Right hindlimb (tissue), 1 donor: ENCODE measurements at regions not wholly inside any gene's neighbourhood (a gene's known extent, or its start where the extent isn't known, plus 50 kb on each side); places are given as distances from the start of the nearest gene placed in this dataset.
"Not testable (repeated sequence)": the region's sequence is repeated elsewhere in the genome, so short reads cannot be mapped to it uniquely, and the experiment has no call there.

Experiments used
- DNase-seq: peaks from one replicate; pipeline ENCODE4 v3.0.0-alpha.2; 2018

- no peak for DNase-seq
These were observed 550.4 kb downstream of the JRKL start for GRCh38 chr11:96940227-96940626.

- DNase-seq, result no peak
These were observed 553.0 kb downstream of the JRKL start for GRCh38 chr11:96942855-96943254.

- no peak for DNase-seq
These were observed 554.2 kb downstream of the JRKL start for GRCh38 chr11:96943970-96944369.

GRCh38 chr11:96948066-96948465, 558.3 kb downstream of the JRKL start:
- DNase-seq, result no peak

DNA sequence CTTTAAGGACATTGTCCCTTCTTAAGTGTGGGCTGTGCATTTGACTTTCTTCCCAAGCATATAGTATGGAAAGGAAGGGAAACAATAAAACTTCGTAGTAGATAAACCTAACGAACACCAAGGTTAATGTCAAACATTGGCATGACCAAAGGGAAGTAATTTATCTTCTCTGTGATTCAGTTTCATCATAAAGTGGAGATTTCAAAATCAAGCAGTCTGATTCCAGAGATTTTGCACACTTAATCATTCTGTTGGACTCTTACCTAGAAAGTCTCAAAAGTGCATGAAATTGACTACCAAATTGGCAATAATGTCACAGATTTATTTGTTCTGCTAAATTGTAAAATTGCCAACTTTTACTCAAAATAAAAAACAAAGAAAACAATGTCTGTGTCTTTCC, 559.7 kb downstream of the JRKL start:
- no peak for DNase-seq

- DNase-seq, result no peak
These were observed 564.9 kb downstream of the JRKL start for GRCh38 chr11:96954587-96955242.

GRCh38 chr11:96960476-96960875, 570.7 kb downstream of the JRKL start:
- no peak for DNase-seq

DNA sequence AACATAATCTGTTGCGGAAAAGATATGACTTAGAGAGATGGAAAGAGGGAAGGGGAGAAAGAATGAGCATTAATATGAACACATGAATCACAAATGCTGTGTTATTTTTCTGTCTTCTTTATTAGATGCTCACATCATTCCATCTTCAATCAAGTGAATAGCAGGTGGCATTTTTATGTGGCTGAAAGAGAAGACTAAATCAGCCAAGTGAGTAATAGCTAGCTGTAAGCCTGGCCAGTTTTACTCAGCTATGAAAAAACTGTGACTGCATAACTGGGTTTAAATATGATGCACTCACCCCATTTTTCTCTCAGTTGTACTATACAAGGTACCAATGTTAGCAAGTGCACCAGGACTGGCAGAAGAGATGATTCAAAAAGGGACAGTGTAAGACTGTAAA, 571.1 kb downstream of the JRKL start:
- DNase-seq, result no peak

GRCh38 chr11:96961931-96962330, 572.1 kb downstream of the JRKL start:
- no peak for DNase-seq

DNA sequence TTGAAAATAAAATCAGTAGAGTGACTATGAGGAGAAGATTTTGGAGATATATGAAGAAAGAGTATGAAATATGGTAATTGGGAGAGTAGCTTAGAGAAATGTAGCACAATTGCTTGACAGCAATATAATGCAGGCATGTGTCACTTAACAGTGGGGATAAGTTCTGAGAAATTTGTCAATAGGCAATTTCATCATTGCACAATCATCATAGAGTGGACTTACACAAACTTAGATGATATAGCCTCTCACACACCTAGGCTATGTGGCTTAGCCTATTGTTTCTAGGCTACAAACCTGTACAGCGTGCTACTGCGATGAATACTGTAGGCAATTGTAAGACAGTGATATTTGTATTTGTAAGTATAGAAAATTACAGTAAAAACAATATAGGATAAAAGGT, 573.6 kb downstream of the JRKL start:
- no peak for DNase-seq

GRCh38 chr11:96964661-96965060, 574.8 kb downstream of the JRKL start:
- DNase-seq, result no peak

DNA sequence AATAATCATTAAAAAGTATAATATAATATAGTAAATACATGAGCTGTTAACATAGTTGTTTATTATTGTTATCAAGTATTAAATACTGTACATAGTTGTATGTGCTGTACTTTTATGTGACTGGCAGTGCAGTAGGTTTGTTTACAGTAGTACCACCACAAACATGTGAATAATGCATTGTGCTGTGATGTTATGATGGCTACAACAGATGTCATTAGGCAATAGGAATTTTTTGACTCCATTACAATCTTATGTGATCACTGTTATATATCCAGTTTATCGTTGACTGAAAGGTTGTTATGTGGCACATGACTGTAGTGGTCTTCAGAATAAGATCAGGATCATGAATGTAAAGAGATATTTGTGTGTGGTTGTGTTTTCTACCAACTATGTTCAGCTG, 577.8 kb downstream of the JRKL start:
- DNase-seq, result no peak

- no peak for DNase-seq
These were observed 579.4 kb downstream of the JRKL start for GRCh38 chr11:96969251-96969650.

DNA sequence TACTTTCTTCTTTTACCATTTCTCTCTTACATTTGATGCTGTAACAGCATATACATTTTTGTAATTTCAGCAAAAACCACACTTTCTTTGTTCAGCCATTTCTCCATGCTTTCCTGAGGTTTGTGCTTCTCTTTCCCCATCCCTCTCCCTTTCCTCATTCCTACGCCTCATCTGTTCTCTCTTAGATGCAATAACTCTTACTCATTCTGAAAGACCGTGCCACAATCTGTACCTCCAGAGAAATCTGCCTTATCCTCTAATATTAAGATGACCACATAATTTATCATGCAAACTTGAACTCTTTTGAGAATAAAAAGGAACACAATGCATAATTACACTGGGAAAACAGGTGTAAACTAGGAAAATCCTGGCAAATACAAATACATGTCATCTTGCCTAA, 588.9 kb downstream of the JRKL start:
- no peak for DNase-seq

DNA sequence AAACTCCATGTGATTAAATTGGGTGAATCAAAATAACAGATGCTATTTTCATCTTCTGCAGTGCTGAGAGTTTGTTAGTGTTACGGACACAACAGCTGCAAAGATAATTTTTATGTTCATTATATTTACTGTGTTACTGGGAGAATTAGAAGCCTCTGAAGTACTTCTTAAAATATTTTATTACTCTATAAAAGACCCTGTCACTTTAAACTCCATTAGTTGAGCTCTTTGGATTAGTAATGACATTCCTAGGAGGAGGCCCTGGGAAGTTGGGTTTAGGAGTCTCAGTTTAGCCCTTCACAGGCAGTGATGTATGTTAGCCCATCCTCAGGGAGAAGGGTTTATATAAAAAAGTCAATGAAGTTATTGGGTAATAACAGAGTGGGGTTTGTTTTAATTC, 596.7 kb downstream of the JRKL start:
- no peak for DNase-seq

GRCh38 chr11:96990914-96991313, 601.1 kb downstream of the JRKL start:
- no peak for DNase-seq

- DNase-seq, result no peak
These were observed 610.7 kb downstream of the JRKL start for GRCh38 chr11:97000481-97000880.

DNA sequence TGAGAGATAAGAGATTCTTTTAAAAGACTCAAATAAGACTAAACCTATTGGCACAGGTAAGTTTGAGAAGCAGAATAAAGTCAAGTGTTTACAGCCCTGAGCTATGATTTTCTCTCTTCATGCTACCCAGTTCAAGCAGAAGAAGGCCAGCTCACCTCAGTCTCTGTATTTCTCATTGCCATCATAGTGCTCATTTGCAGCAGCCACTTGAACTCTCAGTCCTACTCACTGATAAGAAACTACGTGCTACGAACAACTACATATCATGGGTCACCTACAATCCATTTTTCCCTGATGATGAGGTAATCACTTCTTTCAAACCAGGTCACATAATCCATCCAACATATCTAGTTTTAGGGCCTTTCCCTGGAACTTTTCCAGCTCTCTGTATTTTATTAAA, 617.5 kb downstream of the JRKL start:
- no peak for DNase-seq

DNA sequence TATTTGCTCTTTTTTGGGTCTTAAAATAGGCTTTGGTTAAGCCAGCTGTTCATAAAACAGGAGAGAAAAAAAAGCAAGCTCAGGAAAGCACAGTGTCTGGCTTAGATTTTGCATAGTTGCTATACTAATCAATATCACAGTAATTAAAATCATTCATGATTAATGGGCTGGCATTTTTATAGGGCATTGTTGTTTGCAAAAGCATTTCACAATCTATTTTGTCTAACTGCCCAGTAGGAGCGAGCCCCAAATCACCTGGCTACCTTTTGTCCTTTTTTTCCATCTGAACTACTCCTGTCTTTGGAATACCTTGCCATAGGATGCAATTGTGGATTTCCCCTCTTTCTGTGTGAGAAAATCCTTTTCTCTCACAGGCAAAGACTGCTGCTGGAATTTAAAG, 619.8 kb downstream of the JRKL start:
- DNase-seq, result no peak

DNA sequence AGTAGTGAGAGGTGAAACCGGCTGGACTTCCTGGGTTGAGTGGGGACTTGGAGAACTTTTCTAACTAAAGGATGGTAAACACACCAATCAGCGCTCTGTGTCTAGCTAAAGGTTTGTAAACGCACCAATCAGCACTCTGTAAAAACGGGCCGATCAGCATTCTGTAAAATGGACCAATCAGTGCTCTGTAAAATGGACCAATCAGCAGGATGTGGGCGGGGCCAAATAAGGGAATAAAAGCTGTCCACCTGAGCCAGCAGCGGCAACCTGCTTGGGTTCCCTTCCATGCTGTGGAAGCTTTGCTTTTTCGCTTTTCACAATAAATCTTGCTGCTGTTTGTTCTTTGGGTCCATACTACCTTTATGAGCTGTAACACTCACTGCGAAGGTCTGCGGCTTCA, 621.2 kb downstream of the JRKL start:
- not testable (repeated sequence) for DNase-seq

- DNase-seq, result no peak
These were observed 625.5 kb downstream of the JRKL start for GRCh38 chr11:97015327-97015726.

GRCh38 chr11:97019305-97019704, 629.5 kb downstream of the JRKL start:
- no peak for DNase-seq

GRCh38 chr11:97019754-97020153, 629.9 kb downstream of the JRKL start:
- no peak for DNase-seq

DNA sequence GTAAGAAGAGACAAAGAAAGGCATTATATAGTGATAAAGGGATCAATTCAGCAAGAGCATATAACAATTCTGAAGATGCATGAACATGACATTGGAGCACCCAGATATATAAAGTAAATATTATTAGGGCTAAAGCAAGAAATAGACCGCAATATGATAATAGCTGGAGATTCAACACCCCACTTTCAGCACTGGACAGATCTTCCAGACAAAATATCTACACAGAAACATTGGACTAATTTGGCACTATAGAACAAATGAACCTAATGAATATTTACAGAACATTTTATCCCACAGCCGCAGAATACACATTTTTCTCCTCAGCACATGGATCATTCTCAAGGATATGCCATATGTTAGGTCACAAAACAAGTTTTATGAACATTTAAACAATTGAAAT, 633.1 kb downstream of the JRKL start:
- DNase-seq, result no peak

- DNase-seq, result no peak
These were observed 639.1 kb downstream of the JRKL start for GRCh38 chr11:97028836-97029406.
